Neuron (in vitro differentiated cells): ENCODE measurements at regions not wholly inside any gene's neighbourhood (a gene's known extent, or its start where the extent isn't known, plus 50 kb on each side); places are given as distances from the start of the nearest gene placed in this dataset.

ENCODE experiments used
- H2AFZ ChIP-seq: one replicate; pipeline ENCODE4 v1.6.1; 2013; ENCODE audit warnings: low read depth, mild to moderate bottlenecking, inconsistent platforms, low read length, moderate library complexity
- H3K27me3 ChIP-seq: one replicate; pipeline ENCODE4 v1.6.1; 2013; ENCODE audit warnings: low read length; ENCODE audit not compliant: insufficient read depth
- H3K36me3 ChIP-seq: one replicate; pipeline ENCODE4 v1.6.1; 2013; ENCODE audit warnings: low read length; ENCODE audit not compliant: insufficient read depth
- H3K4me1 ChIP-seq: one replicate; pipeline ENCODE4 v1.6.1; 2013; ENCODE audit warnings: low read length; ENCODE audit not compliant: insufficient read depth
- H3K4me3 ChIP-seq: 2 replicates; pipeline ENCODE4 v1.5.1; 2013; ENCODE audit warnings: mild to moderate bottlenecking, low read length, moderate library complexity
- H3K9me3 ChIP-seq: one replicate; pipeline ENCODE4 v1.6.1; 2013; ENCODE audit warnings: low read length

DNA sequence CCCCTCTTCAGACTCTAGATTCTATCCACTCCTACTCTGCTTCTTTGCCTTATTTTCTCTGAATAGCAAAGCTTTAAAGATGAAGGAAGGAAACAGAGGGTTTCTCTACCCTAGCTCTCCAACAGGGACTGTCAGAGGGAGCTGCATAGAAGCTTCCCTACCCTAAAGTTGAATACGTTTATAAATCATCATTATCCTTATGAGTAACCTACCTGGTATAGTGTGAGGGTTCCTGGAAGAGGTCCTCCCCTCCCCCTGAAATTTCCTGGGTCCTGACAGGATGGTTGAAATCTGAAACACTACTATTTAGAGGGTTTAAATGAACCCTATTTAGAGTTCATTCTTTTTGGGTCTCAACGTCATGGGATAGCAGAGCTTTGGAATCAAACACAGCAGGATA is 187.0 kb upstream of the RBPJ start:
- Histone ChIP-seq H3K4me1 (no peaks in the 10 kb centered on the region), H3K36me3 (no peaks in the 10 kb centered on the region), H2AFZ (no peak overlapping the region), H3K27me3 (no peaks in the 10 kb centered on the region), H3K9me3 (no peaks in the 10 kb centered on the region), H3K4me3 (no peak overlapping the region)

DNA sequence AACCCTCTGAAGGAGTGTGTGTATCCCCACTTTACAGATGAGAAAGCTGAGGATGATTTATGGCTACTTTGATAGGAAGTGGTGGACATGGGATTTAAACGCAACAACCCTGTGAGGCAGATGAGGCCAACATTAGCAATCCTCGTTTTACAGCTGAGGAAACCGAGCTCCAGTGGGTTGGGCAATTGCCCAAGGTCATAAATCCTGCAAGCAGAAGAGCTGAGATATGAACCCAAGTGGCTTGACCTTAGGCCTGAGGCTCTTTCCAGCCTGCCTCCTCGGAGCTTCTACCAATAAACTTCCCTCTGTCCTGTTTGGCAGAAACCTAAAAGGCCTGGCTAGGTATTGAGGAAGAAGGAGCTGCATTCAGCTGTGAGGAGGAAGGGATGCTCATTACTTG is 185.5 kb upstream of the RBPJ start:
- Histone ChIP-seq H3K9me3 (no peaks in the 10 kb centered on the region), H3K4me1 (no peaks in the 10 kb centered on the region), H3K27me3 (no peaks in the 10 kb centered on the region), H3K4me3 (no peak overlapping the region), H2AFZ (no peak overlapping the region), H3K36me3 (no peaks in the 10 kb centered on the region)

DNA sequence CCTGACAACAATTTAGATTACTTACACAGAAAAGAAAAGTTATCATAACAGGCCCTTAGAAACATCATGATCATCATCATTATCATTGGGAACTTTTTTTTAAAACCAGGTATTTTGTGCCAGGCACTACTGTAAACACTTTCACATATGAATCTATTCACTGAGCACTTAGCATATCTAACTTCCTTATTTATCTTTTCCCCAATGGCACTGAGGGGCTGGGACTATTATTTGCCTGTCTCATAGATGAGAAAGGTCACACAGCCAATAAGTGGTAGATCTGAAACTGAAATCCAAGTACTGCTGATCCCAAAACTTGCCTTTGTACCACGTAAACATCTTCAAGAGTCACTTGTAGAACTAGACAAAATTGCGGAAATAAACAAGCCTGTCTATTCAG is 184.2 kb upstream of the RBPJ start:
- H3K9me3 ChIP-seq: no peaks in the 10 kb centered on the region

DNA sequence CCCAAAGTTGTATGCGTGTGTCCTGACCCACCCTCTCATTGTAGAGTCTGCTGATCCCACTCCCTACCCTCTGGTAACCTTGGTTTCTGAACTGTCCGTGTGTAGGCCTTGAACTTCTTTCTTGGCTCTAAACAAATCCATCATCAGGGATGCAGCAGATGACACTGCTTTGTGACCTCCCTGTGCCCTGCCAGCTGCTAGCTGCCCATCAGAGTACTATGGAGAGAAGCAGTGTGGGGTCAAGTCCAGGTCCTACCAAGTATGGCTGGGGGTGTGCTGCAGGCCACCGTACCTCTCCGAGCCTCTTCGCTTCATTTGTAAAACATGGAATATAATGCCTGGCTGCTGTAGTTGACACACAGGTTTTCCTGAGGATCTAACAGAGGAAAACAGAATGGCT is 183.5 kb upstream of the RBPJ start:
- no peaks in the 10 kb centered on the region for H3K9me3 ChIP-seq
- no peaks in the 10 kb centered on the region for H3K36me3 ChIP-seq
- H3K4me3 ChIP-seq: no peak overlapping the region
- no peaks in the 10 kb centered on the region for H3K27me3 ChIP-seq
- H3K4me1 ChIP-seq: no peaks in the 10 kb centered on the region
- H2AFZ ChIP-seq: no peak overlapping the region

More for the DNA sequence above, 184.2 kb upstream of the RBPJ start:
- Histone ChIP-seq H3K4me3 (no peak overlapping the region), H2AFZ (no peak overlapping the region), H3K27me3 (no peaks in the 10 kb centered on the region), H3K36me3 (no peaks in the 10 kb centered on the region), H3K4me1 (no peaks in the 10 kb centered on the region)

DNA sequence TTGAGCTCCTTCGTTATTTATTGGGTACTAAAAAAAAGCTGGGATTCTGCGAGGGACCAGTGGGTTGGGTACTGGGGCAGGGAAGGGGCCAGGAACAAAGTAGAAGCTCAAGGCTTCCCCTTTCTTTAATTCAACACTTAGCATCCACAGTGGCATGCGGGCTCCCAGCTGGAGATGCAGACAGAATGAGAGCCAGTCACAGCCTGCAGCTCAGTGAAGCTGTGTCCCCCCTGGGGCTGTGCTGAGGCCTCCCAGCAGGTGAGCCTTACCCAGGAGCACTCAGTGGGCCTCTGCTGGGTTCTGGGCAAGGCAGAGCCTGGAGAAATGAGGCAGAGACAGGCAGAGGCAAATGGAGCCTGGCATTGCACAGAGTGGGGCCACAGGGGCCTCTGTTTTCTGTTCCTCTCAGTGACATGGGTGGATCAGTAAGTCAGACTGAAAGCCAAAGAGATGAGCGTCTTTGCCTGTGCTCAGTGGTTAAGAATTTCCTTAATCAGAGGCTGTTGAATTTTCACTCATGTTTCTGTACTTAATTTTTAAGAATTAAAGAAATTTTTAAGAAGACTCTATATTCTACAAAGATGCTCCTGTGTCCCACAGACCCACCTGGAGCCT is 181.4 kb upstream of the RBPJ start:
- Histone ChIP-seq H3K27me3 (no peaks in the 10 kb centered on the region), H3K4me1 (no peaks in the 10 kb centered on the region), H3K4me3 (no peak overlapping the region), H2AFZ (no peak overlapping the region), H3K36me3 (no peaks in the 10 kb centered on the region), H3K9me3 (no peaks in the 10 kb centered on the region)

DNA sequence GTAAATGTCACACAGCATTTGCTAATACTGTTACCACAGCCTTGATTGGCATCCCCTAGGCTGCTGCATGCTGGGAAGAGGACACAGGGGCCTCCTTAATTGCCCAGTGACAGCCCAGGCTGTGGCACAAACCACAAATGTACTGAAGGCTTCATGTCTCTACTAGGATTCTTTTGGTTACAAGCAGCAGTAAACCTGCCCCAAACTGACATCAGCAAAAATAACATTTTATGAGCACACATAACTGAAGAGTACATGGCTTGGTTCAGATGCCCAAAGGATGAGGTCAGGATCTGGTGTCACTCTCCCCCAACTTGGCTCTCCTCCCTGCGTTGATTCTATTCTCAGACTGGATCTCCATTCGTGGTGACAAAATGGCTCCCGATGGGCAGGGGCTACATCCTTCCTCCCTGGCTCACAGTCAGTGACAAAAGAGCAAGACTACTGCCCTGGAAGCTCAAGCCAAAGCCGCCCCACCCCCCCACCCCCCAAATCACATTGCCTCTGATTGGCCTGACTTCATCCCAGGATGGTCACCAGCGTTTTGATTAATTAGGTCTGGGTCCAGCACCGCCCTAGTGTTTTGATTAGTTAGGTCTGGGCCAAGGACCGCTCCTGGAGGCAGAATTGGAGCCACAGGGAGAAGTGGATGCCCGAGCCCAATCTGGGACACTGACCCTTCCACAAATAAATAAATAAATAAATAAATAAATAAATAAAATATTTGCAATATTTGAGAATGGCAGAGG is 180.5 kb upstream of the RBPJ start:
- Histone ChIP-seq H3K4me3 (no peak overlapping the region), H2AFZ (no peak overlapping the region), H3K9me3 (no peaks in the 10 kb centered on the region), H3K36me3 (no peaks in the 10 kb centered on the region), H3K4me1 (no peaks in the 10 kb centered on the region), H3K27me3 (no peaks in the 10 kb centered on the region)

DNA sequence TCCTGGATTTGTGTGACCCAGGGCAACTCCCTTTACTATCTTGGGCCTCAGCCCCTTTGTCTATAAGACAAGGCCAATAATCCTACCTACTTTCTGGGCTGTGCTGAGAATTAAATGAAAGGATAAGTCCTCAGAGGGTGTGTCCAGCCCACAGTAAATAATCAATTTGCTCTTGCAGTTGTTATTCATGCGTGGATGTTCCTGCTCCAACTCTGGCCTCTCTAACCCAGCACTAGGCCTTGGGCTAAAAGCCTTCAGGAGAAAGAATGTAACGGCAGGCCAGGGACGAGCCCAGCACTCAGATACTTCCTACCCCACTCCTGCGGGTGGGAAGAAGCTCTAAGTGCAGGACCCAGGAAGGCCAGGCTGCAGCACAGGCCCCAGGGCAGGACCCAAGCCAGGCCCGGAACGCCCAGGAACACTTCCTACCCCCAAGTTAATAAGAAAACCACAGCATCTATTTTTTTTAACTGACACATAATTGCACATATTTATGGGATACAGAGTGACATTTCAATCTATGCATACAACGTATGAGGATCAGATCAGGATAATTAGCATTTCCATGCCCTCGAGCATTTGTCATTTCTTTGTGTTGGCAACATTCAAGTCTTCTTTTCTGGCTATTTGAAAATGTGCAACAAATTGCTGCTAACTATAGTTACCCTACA is 179.6 kb upstream of the RBPJ start:
- Histone ChIP-seq H3K36me3 (no peaks in the 10 kb centered on the region), H2AFZ (no peak overlapping the region), H3K4me1 (no peaks in the 10 kb centered on the region), H3K4me3 (no peak overlapping the region), H3K9me3 (no peaks in the 10 kb centered on the region), H3K27me3 (no peaks in the 10 kb centered on the region)

DNA sequence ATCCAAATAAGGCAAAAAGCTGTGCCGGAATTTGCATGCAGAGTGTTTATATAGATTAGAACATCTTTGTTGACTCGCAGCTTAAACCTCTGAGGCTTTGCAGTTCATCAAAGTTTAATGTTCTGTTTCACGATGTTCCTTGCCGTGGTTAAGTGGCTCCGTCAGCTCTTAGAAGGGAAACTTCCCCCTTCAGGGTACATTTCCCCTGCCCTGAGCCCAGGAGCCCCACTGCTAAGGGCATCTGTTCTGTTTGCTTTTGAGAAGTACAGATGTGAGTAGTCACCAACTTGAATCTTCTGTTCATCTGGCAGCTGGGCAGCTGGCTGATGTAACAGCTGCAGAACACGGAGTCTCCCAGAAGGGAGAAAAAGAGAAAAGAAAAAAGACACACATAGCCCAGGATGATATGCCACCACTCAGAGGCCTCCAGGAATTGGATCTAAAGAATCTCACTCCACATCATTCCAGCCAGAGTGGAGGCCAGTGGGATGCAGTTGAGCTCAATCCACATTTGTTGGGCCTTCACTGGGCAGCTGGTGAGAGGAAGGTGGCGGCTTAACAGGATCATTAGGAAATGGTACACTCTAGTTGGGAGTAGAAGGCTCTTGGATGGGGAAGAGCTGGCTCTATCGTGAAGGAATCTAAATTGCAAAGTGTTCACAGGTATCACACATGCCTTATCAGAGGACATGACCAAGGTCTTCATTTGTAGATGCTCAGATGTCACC is 178.7 kb upstream of the RBPJ start:
- no peak overlapping the region for H3K4me3 ChIP-seq
- no peaks in the 10 kb centered on the region for H3K9me3 ChIP-seq
- H3K4me1 ChIP-seq: no peaks in the 10 kb centered on the region

DNA sequence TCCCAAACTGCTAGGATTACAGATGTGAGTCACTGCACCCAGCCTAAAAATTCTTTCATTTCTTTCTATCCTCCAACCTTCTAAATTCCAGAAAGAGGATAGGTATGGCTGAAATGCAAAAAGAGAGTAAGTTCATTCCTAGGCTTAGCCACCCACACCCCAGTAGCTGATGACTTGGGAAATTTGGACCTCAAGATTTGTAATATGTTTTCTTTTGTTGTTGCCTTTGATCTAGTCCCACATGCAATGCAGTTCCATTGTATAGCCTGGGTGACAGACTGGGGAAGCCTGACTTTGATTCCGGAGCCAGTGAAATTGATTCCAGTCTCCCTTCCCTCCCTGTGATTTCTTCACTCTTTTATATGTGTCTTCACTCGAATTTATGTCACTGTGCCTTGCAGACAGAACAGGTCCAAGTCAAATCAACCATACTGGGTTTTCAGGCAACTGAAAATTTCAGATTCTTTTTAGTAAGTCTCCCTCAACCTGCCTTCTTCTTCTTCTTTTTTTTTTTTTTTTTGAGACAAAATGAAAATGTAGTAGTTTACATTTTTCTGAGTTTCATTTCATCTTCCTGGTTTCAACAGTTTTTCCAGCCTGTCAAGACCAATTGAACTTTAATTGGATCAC is 176.2 kb upstream of the RBPJ start:
- Histone ChIP-seq H3K4me1 (no peaks in the 10 kb centered on the region), H3K27me3 (no peaks in the 10 kb centered on the region), H3K9me3 (no peaks in the 10 kb centered on the region), H3K36me3 (no peaks in the 10 kb centered on the region), H2AFZ (no peak overlapping the region), H3K4me3 (no peak overlapping the region)

More for the DNA sequence above, 178.7 kb upstream of the RBPJ start:
- Histone ChIP-seq H3K27me3 (no peaks in the 10 kb centered on the region), H3K36me3 (no peaks in the 10 kb centered on the region), H2AFZ (no peak overlapping the region)

DNA sequence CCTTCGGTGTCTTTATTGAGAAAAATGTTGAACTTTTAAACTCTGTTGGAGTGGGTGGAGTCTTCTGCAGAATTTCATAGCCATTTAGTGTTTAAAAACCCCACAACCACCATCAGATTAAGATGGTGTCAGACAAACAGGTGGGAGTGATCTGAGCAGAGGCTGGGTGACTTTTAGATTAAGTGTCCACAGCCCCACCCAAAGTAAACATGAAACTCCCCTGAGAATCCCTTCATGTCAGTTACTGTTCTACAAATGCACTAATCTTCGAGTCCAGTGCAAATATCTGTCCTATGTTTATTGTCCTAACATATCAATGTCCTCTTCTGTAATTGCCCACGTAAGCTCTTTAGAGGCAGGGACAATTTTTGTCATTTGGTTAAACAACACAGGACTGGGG is 175.6 kb upstream of the RBPJ start:
- H3K9me3 ChIP-seq: no peaks in the 10 kb centered on the region
- H3K27me3 ChIP-seq: no peaks in the 10 kb centered on the region
- no peaks in the 10 kb centered on the region for H3K4me1 ChIP-seq
- no peak overlapping the region for H2AFZ ChIP-seq
- H3K36me3 ChIP-seq: no peaks in the 10 kb centered on the region
- H3K4me3 ChIP-seq: no peak overlapping the region

DNA sequence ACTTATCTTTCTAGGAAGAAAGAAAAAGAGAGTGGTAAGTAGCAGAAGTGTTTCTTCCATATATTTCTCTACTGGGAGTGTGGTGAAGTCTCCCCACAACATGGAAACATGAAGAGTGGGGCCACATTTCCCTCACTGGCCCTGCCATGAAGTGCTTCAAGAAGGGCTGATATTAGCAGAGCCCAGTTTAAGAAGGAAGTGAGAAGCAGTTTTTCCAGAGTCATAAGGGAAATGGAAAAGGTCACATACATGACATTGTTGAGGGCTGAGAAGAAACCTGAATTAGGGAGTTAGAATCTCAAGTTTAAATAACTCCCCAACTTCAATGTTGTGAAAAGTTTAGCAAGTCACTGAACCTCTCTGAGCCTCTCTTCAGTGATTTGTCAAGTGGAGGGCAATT is 171.9 kb upstream of the RBPJ start:
- H3K27me3 ChIP-seq: no peaks in the 10 kb centered on the region
- H3K9me3 ChIP-seq: no peaks in the 10 kb centered on the region
- no peaks in the 10 kb centered on the region for H3K36me3 ChIP-seq
- H3K4me1 ChIP-seq: no peaks in the 10 kb centered on the region
- no peak overlapping the region for H2AFZ ChIP-seq
- H3K4me3 ChIP-seq: no peak overlapping the region

DNA sequence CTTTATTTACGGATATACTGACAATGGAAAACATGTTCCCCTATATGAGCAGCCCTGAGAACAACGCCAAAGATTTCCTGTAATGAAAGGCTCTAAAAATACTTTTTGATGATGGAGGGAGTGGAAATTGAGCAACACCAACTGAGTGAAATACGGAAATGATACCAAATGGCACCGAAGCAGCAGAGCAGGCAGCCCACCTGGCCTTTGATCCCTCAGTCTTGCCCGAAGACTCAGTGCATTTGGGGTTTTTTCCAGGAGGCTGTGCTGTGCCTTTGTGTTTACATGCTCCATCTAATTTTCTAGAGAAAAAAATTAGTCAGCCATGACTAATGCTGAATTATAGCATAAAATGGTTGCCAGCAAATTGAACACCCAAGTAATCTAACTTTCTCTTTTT is 169.9 kb upstream of the RBPJ start:
- no peaks in the 10 kb centered on the region for H3K4me1 ChIP-seq
- no peak overlapping the region for H3K4me3 ChIP-seq
- no peaks in the 10 kb centered on the region for H3K36me3 ChIP-seq
- no peak overlapping the region for H2AFZ ChIP-seq
- H3K27me3 ChIP-seq: no peaks in the 10 kb centered on the region
- H3K9me3 ChIP-seq: no peaks in the 10 kb centered on the region

DNA sequence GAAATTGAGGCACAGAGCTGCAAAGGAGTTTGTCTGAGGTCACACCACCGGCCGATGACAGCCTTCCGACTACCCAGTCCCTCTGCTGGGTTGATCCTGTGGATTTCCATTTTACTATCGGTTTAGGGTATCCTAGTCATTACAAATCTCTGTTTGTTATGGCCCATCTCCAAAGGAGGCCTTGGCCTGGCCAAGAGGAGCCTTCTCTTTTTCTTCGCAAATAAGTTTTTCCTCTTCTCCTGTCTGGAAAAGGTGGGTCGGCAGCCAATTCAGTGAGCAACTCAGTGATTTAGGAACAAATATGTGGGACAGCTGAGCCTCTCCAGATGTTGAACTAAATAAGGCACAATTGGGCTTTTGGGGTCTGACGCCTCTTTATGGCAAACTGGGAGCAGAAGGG is 169.2 kb upstream of the RBPJ start:
- Histone ChIP-seq H3K27me3 (no peaks in the 10 kb centered on the region), H3K4me1 (no peaks in the 10 kb centered on the region), H3K9me3 (no peaks in the 10 kb centered on the region), H3K4me3 (no peak overlapping the region), H3K36me3 (no peaks in the 10 kb centered on the region), H2AFZ (no peak overlapping the region)
